Head of caudate nucleus (tissue), 42 donors: ENCODE measurements at regions not wholly inside any gene's neighbourhood (a gene's known extent, or its start where the extent isn't known, plus 50 kb on each side); places are given as distances from the start of the nearest gene placed in this dataset.
"Not testable (repeated sequence)": the region's sequence is repeated elsewhere in the genome, so short reads cannot be mapped to it uniquely, and the experiment has no call there.

Experiments used
- DNase-seq, 42 donors: peaks; one replicate each; pipeline versions ENCODE4 v3.0.0 to v3.0.0-alpha.2; 2020 to 2021; ENCODE audit warnings: mixed read lengths in 7 of 42
- intact Hi-C: fragments of 100-400 bp; cut with DNase I; formaldehyde crosslinking; loops from one replicate; pipeline ENCODE4 v1.15.0; 2022

DNA sequence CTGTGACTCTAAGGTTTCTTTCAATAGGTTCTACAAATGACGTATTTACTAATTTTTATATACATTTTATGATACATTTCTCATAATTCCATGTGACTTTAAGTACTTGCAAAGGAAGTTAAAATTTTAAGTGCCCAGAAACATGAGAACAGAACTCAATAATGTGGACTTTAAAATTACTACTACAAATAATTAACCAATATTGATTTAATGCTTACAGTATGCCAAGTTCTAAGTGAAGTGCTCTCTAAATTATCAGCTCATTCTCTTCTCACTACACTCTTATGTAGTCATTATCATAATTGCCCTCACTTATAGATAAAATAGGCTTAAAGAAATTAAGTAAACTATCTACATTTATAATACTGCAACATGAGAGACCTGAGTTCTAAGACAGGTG lies 1690.7 kb upstream of the CDH9 start:
- intact Hi-C loops, result no loop called here
- no peak for DNase-seq

DNA sequence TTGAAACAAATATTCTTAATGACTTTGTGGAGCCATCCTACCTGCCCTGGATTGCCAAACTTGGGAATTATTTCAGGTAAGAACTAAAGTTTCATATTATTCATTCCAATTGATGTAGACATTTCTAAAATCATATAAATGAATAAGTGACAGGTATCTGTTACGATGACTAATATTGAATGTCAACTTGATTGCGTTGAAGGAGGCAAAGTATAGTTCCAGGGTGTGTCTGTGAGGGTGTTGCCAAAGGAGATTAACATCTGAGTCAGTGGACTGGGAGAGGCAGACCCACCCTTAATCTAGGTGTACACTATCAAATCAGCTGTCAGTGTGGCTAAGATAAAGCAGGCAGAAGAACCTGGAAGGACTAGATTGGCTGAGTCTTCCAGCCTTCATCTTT lies 1688.4 kb upstream of the CDH9 start:
- DNase-seq, result no peak

GRCh38 chr5:28725001-28725400 lies 1686.6 kb upstream of the CDH9 start:
- intact Hi-C loops, result no loop called here
- DNase-seq, result no peak

More for the DNA sequence above, 1688.4 kb upstream of the CDH9 start:
- intact Hi-C loops, result no loop called here

DNA sequence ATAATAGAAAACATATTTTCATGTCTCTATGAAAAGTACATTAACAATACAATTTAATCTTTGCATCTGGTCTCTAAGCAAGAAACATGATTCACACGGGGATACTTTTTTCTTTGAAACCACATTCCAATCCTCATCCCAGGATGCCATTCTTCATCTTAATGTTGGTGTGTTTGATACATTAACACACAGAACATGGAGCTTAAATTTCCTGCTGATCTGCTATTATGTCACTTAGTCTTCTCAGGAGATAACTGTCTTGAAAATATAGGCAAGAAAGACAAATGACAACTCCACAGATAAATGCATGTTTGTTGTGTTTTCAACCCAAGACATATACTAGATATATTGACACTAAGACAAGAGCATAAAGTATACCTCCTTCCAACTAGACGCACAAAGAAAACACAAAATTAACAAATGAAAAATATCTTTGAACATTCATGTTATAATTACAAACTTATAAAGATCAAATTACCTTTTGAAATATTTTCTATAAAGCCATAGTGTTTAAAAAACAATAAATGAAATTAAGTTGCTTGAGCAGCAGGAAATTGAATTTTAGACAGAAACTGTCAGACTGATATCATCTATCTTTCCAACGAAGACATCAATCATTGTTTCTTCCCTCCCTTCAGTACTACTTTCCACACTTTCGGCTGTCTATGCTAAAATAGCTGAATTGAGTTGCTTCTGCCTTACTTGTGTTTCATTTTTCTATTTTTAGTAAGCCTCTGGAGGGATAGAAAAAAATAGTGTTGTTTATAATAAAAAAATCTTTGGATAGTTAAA lies 1676.7 kb upstream of the CDH9 start:
- no peak for DNase-seq
- intact Hi-C loops, result no loop called here

DNA sequence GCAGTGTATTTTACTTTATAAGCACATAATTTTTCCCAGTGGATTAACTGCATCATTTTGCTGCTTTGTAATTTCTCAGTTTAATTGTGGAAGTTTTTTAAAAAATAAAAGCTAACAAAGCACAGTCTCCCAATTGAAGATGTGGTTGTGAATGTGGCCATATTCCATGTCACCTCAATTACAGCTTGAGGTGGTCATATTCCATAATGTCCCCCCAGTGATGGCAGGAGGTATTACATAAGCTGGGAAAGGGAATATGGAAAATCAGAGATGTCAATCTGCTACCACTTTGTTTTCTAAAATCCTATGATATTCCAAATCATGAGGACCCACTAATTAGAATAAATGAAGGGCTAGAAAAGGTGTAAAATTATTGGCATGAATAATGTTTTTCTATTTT lies 1672.0 kb upstream of the CDH9 start:
- no peak for DNase-seq
- intact Hi-C loops, result no loop called here

DNA sequence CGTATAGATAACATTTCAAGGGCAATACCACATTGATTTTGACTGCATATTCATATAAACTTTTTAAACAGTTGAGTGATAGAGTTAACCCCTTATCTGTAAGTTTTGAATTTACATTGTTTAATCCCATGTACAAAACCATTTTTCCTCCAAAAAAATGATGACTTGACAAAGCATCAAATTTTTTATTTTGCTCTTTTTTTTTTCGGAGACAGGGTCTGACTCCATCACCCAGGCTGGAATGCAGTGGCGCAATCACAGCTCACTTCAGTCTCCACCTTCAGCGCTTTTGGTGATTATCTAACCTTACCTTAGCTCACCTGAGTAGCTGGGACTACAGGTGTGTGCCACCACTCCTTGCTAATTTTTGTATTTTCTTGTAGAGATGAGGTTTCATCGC lies 1670.1 kb upstream of the CDH9 start:
- intact Hi-C loops, result no loop called here
- no peak for DNase-seq

- intact Hi-C loops, result no loop called here
- no peak for DNase-seq
Measured at GRCh38 chr5:28707706-28708105, 1669.3 kb upstream of the CDH9 start.

DNA sequence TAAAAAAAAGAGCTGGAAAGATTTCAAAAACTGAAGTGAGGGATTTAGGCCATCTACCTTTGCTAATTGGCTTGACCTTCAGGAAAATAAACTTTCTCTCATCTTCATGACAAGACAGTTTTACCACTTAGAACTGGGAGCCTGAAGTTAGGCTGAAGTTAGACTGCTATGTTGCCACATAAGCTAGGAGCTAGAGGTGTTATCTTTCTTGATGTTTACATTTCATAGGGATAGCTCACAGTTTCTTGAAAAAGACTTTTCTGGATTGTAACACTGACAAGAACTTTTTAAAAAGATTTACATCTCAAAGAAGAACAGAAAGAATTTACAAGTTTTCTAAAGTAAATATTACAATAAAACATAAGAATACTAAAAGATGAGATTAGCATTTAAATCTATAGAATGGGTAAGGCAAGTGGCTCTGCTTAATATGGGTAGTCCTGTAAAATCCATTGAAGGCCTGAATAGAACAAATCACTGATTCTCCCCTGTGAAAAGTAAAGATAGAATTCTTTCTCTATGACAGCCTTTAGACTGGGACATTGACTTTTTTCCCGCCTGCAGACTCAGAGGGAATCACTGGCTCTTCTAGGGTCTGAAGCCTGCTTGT lies 1665.4 kb upstream of the CDH9 start:
- no peak for DNase-seq
- intact Hi-C loops, result no loop called here

GRCh38 chr5:28691526-28691925 lies 1653.1 kb upstream of the CDH9 start:
- DNase-seq, result no peak
- intact Hi-C loops, result no loop called here

GRCh38 chr5:28685794-28686193 lies 1647.4 kb upstream of the CDH9 start:
- intact Hi-C loops, result no loop called here
- DNase-seq, result no peak

GRCh38 chr5:28678899-28679298 lies 1640.5 kb upstream of the CDH9 start:
- intact Hi-C loops, result no loop called here
- DNase-seq, result no peak

- DNase-seq, result no peak
- intact Hi-C loops, result no loop called here
Measured at GRCh38 chr5:28666110-28666509, 1627.7 kb upstream of the CDH9 start.

- intact Hi-C loops, result no loop called here
- no peak for DNase-seq
Measured at GRCh38 chr5:28648108-28648507, 1609.7 kb upstream of the CDH9 start.

DNA sequence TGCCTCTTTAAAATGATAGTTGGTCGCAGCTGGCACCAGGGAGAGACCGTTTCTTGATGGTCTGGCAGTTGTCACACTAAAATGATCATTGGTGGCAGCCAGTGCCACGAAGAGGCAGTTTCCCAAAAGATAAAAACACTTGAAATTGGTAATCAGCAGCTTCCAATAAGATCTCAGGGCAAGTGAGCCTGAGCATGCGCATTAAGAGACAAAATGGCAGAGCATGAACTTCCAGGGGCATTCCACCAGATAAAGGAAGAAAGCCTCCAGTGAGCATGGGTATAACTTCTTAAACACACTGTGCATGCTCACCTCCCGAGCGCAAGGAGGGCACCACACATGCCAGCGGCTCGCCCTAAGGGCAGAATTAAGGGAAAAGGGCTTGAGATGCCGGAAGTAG lies 1594.2 kb upstream of the CDH9 start:
- no peak for DNase-seq
- intact Hi-C loops, result no loop called here

DNA sequence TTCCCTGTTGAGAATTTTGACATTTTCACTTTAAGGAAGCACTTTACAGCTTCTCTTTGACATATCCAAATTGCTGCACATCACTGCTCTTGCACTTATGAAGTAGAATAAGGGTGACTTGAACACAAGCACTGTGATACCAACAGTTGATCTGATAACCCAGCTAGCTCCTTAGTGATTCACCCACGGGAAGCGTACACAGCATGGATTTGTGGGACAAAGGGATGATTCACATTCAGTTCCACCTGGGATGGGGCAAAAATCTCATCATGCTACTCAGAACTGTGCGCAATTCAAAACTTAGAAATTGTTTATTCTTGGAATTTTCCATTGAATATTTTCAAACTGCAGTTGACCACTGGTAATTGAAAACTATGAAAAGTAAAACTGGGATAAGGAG lies 1565.5 kb upstream of the CDH9 start:
- DNase-seq, result no peak
- intact Hi-C loops, result no loop called here

- DNase-seq, result no peak
- intact Hi-C loops, result no loop called here
Measured at GRCh38 chr5:28602429-28602828, 1564.0 kb upstream of the CDH9 start.

GRCh38 chr5:28596707-28597106 lies 1558.3 kb upstream of the CDH9 start:
- DNase-seq, intact Hi-C loops: not testable (repeated sequence)

DNA sequence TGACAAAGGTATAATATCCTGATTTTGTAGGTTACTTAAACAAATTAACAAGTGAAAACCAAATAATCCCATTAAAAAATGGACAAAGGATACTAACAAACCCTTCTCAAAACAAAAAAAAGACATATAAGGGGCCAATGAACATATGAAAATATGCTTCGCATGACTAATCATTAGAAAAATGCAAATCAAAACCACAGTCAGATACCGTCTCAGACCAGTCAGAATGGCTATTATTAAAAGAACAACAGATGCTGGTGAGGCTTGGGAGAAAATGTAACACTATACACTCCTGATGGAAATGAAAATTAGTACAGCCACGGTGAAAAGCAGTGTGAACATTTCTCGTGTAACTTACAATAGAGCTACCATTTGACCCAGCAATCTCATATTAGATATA lies 1542.2 kb upstream of the CDH9 start:
- intact Hi-C loops, result no loop called here
- no peak for DNase-seq

- no peak for DNase-seq
- intact Hi-C loops, result no loop called here
Measured at GRCh38 chr5:28576022-28576421, 1537.6 kb upstream of the CDH9 start.

DNA sequence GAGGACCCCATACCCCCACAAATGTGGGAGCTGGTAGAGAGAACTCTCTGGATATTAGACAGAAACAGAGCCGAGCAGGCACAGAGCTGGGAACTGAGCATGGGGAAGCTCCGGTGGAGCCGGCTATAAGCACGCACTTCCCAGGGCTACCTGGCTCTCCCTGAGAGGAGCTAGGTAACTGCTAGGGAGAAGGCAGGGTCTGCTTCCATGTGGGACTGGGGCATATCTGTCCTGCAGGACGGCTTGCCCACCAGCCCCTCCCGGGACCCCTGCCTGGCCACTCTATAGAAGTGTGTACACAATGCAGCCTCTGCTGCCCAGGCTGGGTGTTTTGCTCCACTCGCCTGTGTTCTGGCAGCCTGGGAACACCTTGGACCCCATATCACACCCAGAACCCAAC lies 1537.0 kb upstream of the CDH9 start:
- intact Hi-C loops, result no loop called here
- no peak for DNase-seq

GRCh38 chr5:28574606-28575005 lies 1536.2 kb upstream of the CDH9 start:
- no peak for DNase-seq
- intact Hi-C loops, result no loop called here
